Endothelial cell of umbilical vein (primary cell): ENCODE measurements at regions not wholly inside any gene's neighbourhood (a gene's known extent, or its start where the extent isn't known, plus 50 kb on each side); places are given as distances from the start of the nearest gene placed in this dataset.

Experiments
- BruUV-seq: library from RNA; stranded (reverse); fragments of 400-500 nt; replicated peaks from 2 replicates; lab custom pipeline; 2021; lab: Mats Ljungman, UMichigan
- CTCF ChIA-PET: fragments of 300-600, 350-600 bp; sonication (Branson Sonifier 250); formaldehyde crosslinking; loops from one replicate; lab custom pipeline; 2021; ENCODE audit warnings: antibody characterized with exemption, inconsistent platforms; lab: Charles Lee
- POLR2A ChIA-PET: fragments of 300-600, 350-600 bp; sonication (Branson Sonifier 250); formaldehyde crosslinking; loops from one replicate; lab custom pipeline; 2021; ENCODE audit warnings: antibody characterized with exemption, inconsistent platforms; lab: Charles Lee
- DNase-seq: peaks from one replicate; pipeline ENCODE4 v3.0.0-alpha.2; 2011; ENCODE audit warnings: low read depth, low spot score
- FAIRE-seq: peaks from 2 replicates; lab custom pipeline; 2011; peaks lifted over from hg19 to GRCh38; lab: Jason Lieb, UNC
- H2AFZ ChIP-seq: 2 replicates; pipeline ENCODE4 v1.6.0; 2012; ENCODE audit warnings: low read depth, low read length, control low read depth, inconsistent platforms
- H3K27ac ChIP-seq: 2 replicates; pipeline ENCODE4 v1.5.1; 2011; ENCODE audit warnings: low read depth, mild to moderate bottlenecking, control low read depth, low read length, moderate library complexity; ENCODE audit not compliant: insufficient read depth
- H3K27me3 ChIP-seq, 2 experiments: 2 replicates each; pipeline versions ENCODE4 v1.6.0 to v1.6.1; 2011; ENCODE audit warnings: low read length in 2 of 2, mixed read lengths in 1 of 2; ENCODE audit not compliant: control insufficient read depth in 2 of 2, insufficient read depth in 2 of 2
- H3K36me3 ChIP-seq, 2 experiments: 2 replicates in 1 of 2; 3 replicates in 1 of 2; pipeline ENCODE4 v1.5.1; 2011; ENCODE audit warnings: low read length in 2 of 2, mild to moderate bottlenecking in 1 of 2, moderate library complexity in 1 of 2; ENCODE audit not compliant: control insufficient read depth in 2 of 2, insufficient read depth in 2 of 2; ENCODE audit errors: extremely low read depth in 1 of 2
- H3K4me1 ChIP-seq: 3 replicates; pipeline ENCODE4 v1.5.1; 2011; ENCODE audit warnings: mild to moderate bottlenecking, low read length; ENCODE audit not compliant: control insufficient read depth, insufficient read depth; ENCODE audit errors: extremely low read depth
- H3K4me2 ChIP-seq: 2 replicates; pipeline ENCODE4 v1.6.1; 2011; ENCODE audit warnings: low read length, control low read depth, mixed read lengths; ENCODE audit not compliant: insufficient read depth
- H3K4me3 ChIP-seq, 3 experiments: fragments of 200-600 bp in 1 of 3; sonication (generic), shearing (Covaris generic) in 1 of 3; replicated peaks in 1 of 3; 2 replicates each; pipeline ENCODE4 v1.5.1; 2011 to 2016; ENCODE audit warnings: control low read depth in 3 of 3, low read length in 3 of 3, mild to moderate bottlenecking in 2 of 3, inconsistent platforms in 1 of 3, low read depth in 1 of 3, moderate library complexity in 1 of 3; ENCODE audit not compliant: insufficient read depth in 1 of 3
- H3K79me2 ChIP-seq: 2 replicates; pipeline ENCODE4 v1.6.0; 2012; ENCODE audit warnings: low read length, inconsistent platforms; ENCODE audit not compliant: control insufficient read depth, insufficient read depth
- H3K9ac ChIP-seq: replicated peaks from 2 replicates; pipeline ENCODE3; 2011; ENCODE audit warnings: low read length, control low read depth; ENCODE audit not compliant: insufficient read depth; ENCODE audit errors: extremely low read depth
- H3K9me1 ChIP-seq: replicated peaks from 3 replicates; pipeline ENCODE4 v1.6.0; 2011; ENCODE audit warnings: mild to moderate bottlenecking, low read length; ENCODE audit not compliant: control insufficient read depth, insufficient read depth; ENCODE audit errors: extremely low read depth
- H3K9me3 ChIP-seq: replicated peaks from 2 replicates; pipeline ENCODE4 v1.5.1; 2012; ENCODE audit warnings: low read length, inconsistent platforms; ENCODE audit not compliant: control insufficient read depth, insufficient read depth
- H4K20me1 ChIP-seq: replicated peaks from 2 replicates; pipeline ENCODE3; 2011; ENCODE audit warnings: mild to moderate bottlenecking, low read length; ENCODE audit not compliant: control insufficient read depth, insufficient read depth; ENCODE audit errors: extremely low read depth
- EZH2 ChIP-seq: IDR thresholded peaks from 2 replicates; pipeline ENCODE4 v1.6.1; 2012; ENCODE audit warnings: borderline replicate concordance, low read depth, mild to moderate bottlenecking, moderate library complexity, low read length, inconsistent platforms; ENCODE audit not compliant: severe bottlenecking
- FOS ChIP-seq: IDR thresholded peaks from 2 replicates; pipeline ENCODE4 v1.6.1; 2011; ENCODE audit warnings: mild to moderate bottlenecking, low read length, moderate library complexity, borderline replicate concordance; ENCODE audit not compliant: insufficient read depth
- GATA2 ChIP-seq: IDR thresholded peaks from 2 replicates; pipeline ENCODE4 v1.7.0; 2011; ENCODE audit warnings: low read depth, mild to moderate bottlenecking, moderate library complexity, mixed read lengths, low read length; ENCODE audit not compliant: insufficient read length, insufficient read depth
- JUN ChIP-seq: IDR thresholded peaks from 2 replicates; pipeline ENCODE4 v1.6.1; 2011; ENCODE audit warnings: borderline replicate concordance, low read depth; ENCODE audit not compliant: insufficient read length, insufficient read depth
- MYC ChIP-seq: IDR thresholded peaks from one replicate; pipeline ENCODE4 v1.6.1; 2011; ENCODE audit warnings: mild to moderate bottlenecking, low read depth, low read length
- POLR2A ChIP-seq: IDR thresholded peaks from 2 replicates; pipeline ENCODE4 v1.6.1; 2012; ENCODE audit warnings: low read depth, mild to moderate bottlenecking, control low read depth, low read length
- POLR2AphosphoS5 ChIP-seq: IDR thresholded peaks from 2 replicates; pipeline ENCODE4 v1.6.1; 2012; ENCODE audit warnings: low read depth, mild to moderate bottlenecking, control low read depth, low read length, moderate library complexity; ENCODE audit not compliant: insufficient read depth
- dilution Hi-C: fragments of 300-500 bp; cut with MboI; formaldehyde crosslinking; loops from one replicate; pipeline ENCODE4 v1.15.0; 2019; ENCODE audit warnings: low sequenced_read_pairs; ENCODE audit not compliant: extremely low pct_ligation_motif_present
- intact Hi-C: fragments of 100-400 bp; cut with micrococcal nuclease; formaldehyde crosslinking; loops from one replicate; pipeline ENCODE4 v1.10.0; 2022
- TF ChIP-seq, protein P1 (sequence below), 2 donors: IDR thresholded peaks; 1 replicate in 1 of 2; 2 replicates in 1 of 2; pipeline ENCODE4 v1.5.1; 2011; ENCODE audit warnings: low read length in 2 of 2, mild to moderate bottlenecking in 2 of 2, moderate library complexity in 2 of 2, control low read depth in 1 of 2, inconsistent platforms in 1 of 2, low read depth in 1 of 2; ENCODE audit not compliant: insufficient read depth in 1 of 2; ENCODE audit errors: extremely low read depth in 1 of 2
- TF ChIP-seq, protein P2 (sequence below): IDR thresholded peaks from 2 replicates; pipeline ENCODE4 v1.6.1; 2011; ENCODE audit not compliant: insufficient read depth, insufficient read length

DNA sequence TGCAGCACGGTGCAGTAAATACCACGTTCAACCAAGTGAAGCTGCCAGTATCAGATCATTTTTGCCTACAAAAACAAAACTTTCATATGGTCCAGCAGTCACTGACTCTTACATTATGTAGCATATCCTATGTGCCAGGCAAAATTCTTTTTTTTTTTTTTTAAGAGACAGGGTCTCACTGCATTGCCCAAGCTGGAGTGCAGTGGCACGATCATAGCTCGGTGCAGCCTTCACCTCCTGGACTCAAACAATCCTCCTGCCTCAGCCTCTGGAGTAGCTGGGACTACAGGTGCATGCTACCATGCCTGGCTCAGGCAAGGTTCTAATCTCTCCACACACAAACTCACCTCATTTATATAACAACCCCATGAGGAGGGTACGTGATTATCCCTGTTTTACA, 208.6 kb upstream of the JARID2 start:
- FAIRE-seq (no peak), DNase-seq (no peak)
- intact Hi-C loops (no loop called here), dilution Hi-C loops (no loop called here)
- Histone ChIP-seq H2AFZ (no peak overlapping the region), H3K4me2 (no peak overlapping the region), H3K9ac (no peak overlapping the region), H3K79me2 (no peaks in the 10 kb centered on the region), H3K4me3 (no peak overlapping the region), H3K9me3 (no peaks in the 10 kb centered on the region), H4K20me1 (no peaks in the 10 kb centered on the region), H3K9me1 (no peaks in the 10 kb centered on the region), H3K27ac (no peak overlapping the region), H3K27me3 (no peaks in the 10 kb centered on the region), H3K36me3 (no peaks in the 10 kb centered on the region), H3K4me1 (no peaks in the 10 kb centered on the region)
- TF ChIP-seq JUN = no peak
- POLR2A ChIA-PET = no interaction called here
- no TSS peak for BruUV-seq
- CTCF ChIA-PET = no interaction called here

DNA sequence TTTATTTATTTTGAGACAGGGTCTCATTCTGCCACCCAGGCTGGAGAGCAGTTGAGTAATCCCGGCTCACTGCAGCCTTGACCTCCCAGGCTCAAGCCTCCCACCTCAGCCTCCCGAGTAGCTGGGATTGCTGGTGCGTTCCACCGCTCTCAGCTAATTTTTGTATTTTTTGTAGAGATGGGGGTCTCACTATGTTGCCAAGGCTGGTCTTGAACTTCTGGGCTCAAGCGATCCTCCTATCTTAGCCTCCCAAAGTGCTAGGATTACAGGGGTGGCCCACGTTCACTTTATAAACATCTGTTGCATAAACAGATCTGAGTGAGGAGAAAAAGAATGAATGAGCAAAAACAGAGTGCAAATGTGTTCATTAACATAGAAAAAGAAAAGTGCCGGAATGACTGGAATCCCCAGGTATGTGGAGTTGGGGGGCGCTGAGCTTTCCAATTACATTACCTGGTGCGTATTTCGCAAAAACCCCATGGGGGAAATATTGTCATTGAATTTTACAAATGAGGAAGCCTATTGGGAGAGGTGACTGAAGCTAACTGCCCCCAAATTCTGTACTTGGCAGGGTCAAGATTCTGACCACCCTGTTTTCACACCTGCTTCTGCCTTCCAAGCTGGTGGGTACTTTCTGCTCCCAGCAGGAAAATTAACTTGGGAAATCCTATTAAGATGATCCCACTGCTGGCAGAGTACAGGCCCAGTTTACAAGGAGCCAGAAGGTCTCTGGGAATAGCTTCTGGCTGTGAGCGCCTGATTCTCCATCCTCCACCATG, 207.7 kb upstream of the JARID2 start:
- FAIRE-seq = no peak
- H3K27ac ChIP-seq = no peak overlapping the region
- H3K36me3 ChIP-seq = no peaks in the 10 kb centered on the region

More for the DNA sequence above, 207.7 kb upstream of the JARID2 start:
- H3K4me1 ChIP-seq = no peaks in the 10 kb centered on the region
- H3K9me3 ChIP-seq = no peaks in the 10 kb centered on the region
- H4K20me1 ChIP-seq = no peaks in the 10 kb centered on the region
- no peak overlapping the region for H3K9ac ChIP-seq
- TF ChIP-seq EZH2 = no peak
- TF ChIP-seq, protein P1, sequence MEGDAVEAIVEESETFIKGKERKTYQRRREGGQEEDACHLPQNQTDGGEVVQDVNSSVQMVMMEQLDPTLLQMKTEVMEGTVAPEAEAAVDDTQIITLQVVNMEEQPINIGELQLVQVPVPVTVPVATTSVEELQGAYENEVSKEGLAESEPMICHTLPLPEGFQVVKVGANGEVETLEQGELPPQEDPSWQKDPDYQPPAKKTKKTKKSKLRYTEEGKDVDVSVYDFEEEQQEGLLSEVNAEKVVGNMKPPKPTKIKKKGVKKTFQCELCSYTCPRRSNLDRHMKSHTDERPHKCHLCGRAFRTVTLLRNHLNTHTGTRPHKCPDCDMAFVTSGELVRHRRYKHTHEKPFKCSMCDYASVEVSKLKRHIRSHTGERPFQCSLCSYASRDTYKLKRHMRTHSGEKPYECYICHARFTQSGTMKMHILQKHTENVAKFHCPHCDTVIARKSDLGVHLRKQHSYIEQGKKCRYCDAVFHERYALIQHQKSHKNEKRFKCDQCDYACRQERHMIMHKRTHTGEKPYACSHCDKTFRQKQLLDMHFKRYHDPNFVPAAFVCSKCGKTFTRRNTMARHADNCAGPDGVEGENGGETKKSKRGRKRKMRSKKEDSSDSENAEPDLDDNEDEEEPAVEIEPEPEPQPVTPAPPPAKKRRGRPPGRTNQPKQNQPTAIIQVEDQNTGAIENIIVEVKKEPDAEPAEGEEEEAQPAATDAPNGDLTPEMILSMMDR (IDR thresholded peaks at IDR 0.05; ENCODE audit: extremely low read depth in 1 of 2, insufficient read depth in 1 of 2, low read depth in 1 of 2, low read length in 2 of 2) = no peak
- no peak for TF ChIP-seq JUN
- TF ChIP-seq FOS = no peak
- TF ChIP-seq GATA2 = no peak
- no peak for TF ChIP-seq POLR2AphosphoS5
- TF ChIP-seq MYC = no peak
- TF ChIP-seq, protein P2, sequence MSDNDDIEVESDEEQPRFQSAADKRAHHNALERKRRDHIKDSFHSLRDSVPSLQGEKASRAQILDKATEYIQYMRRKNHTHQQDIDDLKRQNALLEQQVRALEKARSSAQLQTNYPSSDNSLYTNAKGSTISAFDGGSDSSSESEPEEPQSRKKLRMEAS = no peak
- no peak for TF ChIP-seq POLR2A
- no TSS peak for BruUV-seq
- H3K4me3 ChIP-seq = no peak overlapping the region
- intact Hi-C loops (no loop called here), dilution Hi-C loops (no loop called here)
- no peak for DNase-seq
- H3K79me2 ChIP-seq = no peaks in the 10 kb centered on the region
- H3K27me3 ChIP-seq = no peaks in the 10 kb centered on the region
- H3K9me1 ChIP-seq = no peaks in the 10 kb centered on the region
- ChIA-PET CTCF (no interaction called here), POLR2A (no interaction called here)
- no peak overlapping the region for H2AFZ ChIP-seq
- no peak overlapping the region for H3K4me2 ChIP-seq
